GM23338 (cell line): ENCODE measurements at regions not wholly inside any gene's neighbourhood (a gene's known extent, or its start where the extent isn't known, plus 50 kb on each side); places are given as distances from the start of the nearest gene placed in this dataset.

ENCODE experiments used
- ATAC-seq: fragments of 200-7000 bp; cut with Tn5 transposase; 3 replicates; pipeline ENCODE4 v1.9.1; 2020
- DNase-seq: peaks from one replicate; pipeline ENCODE4 v3.0.0-alpha.2; 2015; ENCODE audit warnings: low spot score
- H2AFZ ChIP-seq: fragments of 200-600 bp; sonication (generic); 2 replicates; pipeline ENCODE4 v1.8.0; 2016; ENCODE audit warnings: antibody characterized with exemption, mild to moderate bottlenecking, moderate library complexity
- H3F3A ChIP-seq: fragments of 200-600 bp; sonication (generic); replicated peaks from 2 replicates; pipeline ENCODE4 v1.8.0; 2017; ENCODE audit warnings: antibody characterized with exemption, mixed run types, low read depth
- H3K27ac ChIP-seq: fragments of 200-600 bp; sonication (generic); 2 replicates; pipeline ENCODE4 v1.6.1; 2016; ENCODE audit warnings: low read depth
- H3K27me3 ChIP-seq: fragments of 200-600 bp; sonication (generic); 2 replicates; pipeline ENCODE4 v1.8.0; 2016; ENCODE audit warnings: mild to moderate bottlenecking, mixed run types, moderate library complexity; ENCODE audit not compliant: insufficient read depth
- H3K36me3 ChIP-seq: fragments of 200-600 bp; sonication (generic); 2 replicates; pipeline ENCODE4 v1.8.0; 2016; ENCODE audit warnings: mild to moderate bottlenecking; ENCODE audit not compliant: insufficient read depth
- H3K4me1 ChIP-seq: fragments of 200-600 bp; sonication (generic); 2 replicates; pipeline ENCODE4 v1.8.0; 2016; ENCODE audit warnings: mild to moderate bottlenecking, moderate library complexity; ENCODE audit not compliant: insufficient read depth
- H3K4me2 ChIP-seq: fragments of 200-600 bp; sonication (generic); 2 replicates; pipeline ENCODE4 v1.7.1; 2017; ENCODE audit warnings: mixed run types
- H3K4me3 ChIP-seq: fragments of 200-600 bp; sonication (generic); 2 replicates; pipeline ENCODE4 v1.6.1; 2016; ENCODE audit warnings: mixed run types
- H3K79me2 ChIP-seq: fragments of 200-600 bp; sonication (generic); replicated peaks from 2 replicates; pipeline ENCODE4 v1.8.0; 2017; ENCODE audit warnings: mild to moderate bottlenecking; ENCODE audit not compliant: insufficient read depth
- H3K9me2 ChIP-seq: fragments of 200-600 bp; sonication (generic); 2 replicates; pipeline ENCODE4 v1.8.0; 2017; ENCODE audit not compliant: insufficient read depth
- H4K20me1 ChIP-seq: fragments of 200-600 bp; sonication (generic); replicated peaks from 2 replicates; pipeline ENCODE4 v1.8.0; 2017; ENCODE audit warnings: mild to moderate bottlenecking; ENCODE audit not compliant: insufficient read depth
- H3K27ac Mint-ChIP-seq: 2 replicates; pipeline ENCODE4 v1.8.0; 2020; ENCODE audit warnings: inconsistent platforms, mild to moderate bottlenecking, moderate library complexity, mixed read lengths
- H3K27me3 Mint-ChIP-seq: 3 replicates; pipeline ENCODE4 v1.8.0; 2022; ENCODE audit warnings: low read depth, mild to moderate bottlenecking, moderate library complexity, mixed read lengths, inconsistent platforms; ENCODE audit not compliant: insufficient read depth, poor library complexity
- H3K36me3 Mint-ChIP-seq: 3 replicates; pipeline ENCODE4 v1.8.0; 2021; ENCODE audit warnings: low read depth, mild to moderate bottlenecking, inconsistent platforms, moderate library complexity, mixed read lengths
- H3K4me1 Mint-ChIP-seq: 3 replicates; pipeline ENCODE4 v1.8.0; 2020; ENCODE audit warnings: mild to moderate bottlenecking, inconsistent platforms, mixed read lengths
- H3K4me3 Mint-ChIP-seq: 3 replicates; pipeline ENCODE4 v1.8.0; 2021; ENCODE audit warnings: moderate library complexity, mild to moderate bottlenecking, inconsistent platforms, mixed read lengths
- H3K9me3 Mint-ChIP-seq: 3 replicates; pipeline ENCODE4 v1.8.0; 2020; ENCODE audit warnings: moderate library complexity, mild to moderate bottlenecking, inconsistent platforms, mixed read lengths
- CREB1 ChIP-seq: fragments of 250-450 bp; sonication (Bioruptor Pico); IDR thresholded peaks from 2 replicates; pipeline ENCODE4 v1.5.0; 2020; ENCODE audit warnings: low read depth, mild to moderate bottlenecking, moderate library complexity
- CTCF ChIP-seq, 2 experiments: fragments of 200-600 bp in 1 of 2; sonication (generic) in 1 of 2; conservative IDR thresholded peaks; 2 replicates each; pipeline versions ENCODE4 v1.5.1 to v1.6.1; 2016 to 2017; ENCODE audit warnings: antibody characterized with exemption in 2 of 2, low read depth in 2 of 2, mild to moderate bottlenecking in 2 of 2, moderate library complexity in 1 of 2
- EZH2phosphoT487 ChIP-seq: fragments of 200-600 bp; sonication (generic); IDR thresholded peaks from one replicate; pipeline ENCODE4 v1.8.1; 2018; ENCODE audit warnings: antibody characterized with exemption; ENCODE audit not compliant: unreplicated experiment
- JUNB ChIP-seq: IDR thresholded peaks from one replicate; pipeline ENCODE4 v1.6.1; 2016; ENCODE audit warnings: antibody characterized with exemption; ENCODE audit not compliant: unreplicated experiment
- NANOG ChIP-seq: IDR thresholded peaks from 2 replicates; pipeline ENCODE4 v1.6.1; 2016; ENCODE audit warnings: antibody characterized with exemption, borderline replicate concordance
- REST ChIP-seq: IDR thresholded peaks from one replicate; pipeline ENCODE4 v1.6.1; 2018; ENCODE audit warnings: antibody characterized with exemption; ENCODE audit not compliant: unreplicated experiment
- ZNF114 ChIP-seq: fragments of 250-450 bp; sonication (Bioruptor Pico); IDR thresholded peaks from 2 replicates; pipeline ENCODE4 v1.5.0; 2020; ENCODE audit warnings: mild to moderate bottlenecking, moderate library complexity
- ZNF331 ChIP-seq: fragments of 250-450 bp; sonication (Bioruptor Pico); IDR thresholded peaks from 2 replicates; pipeline ENCODE4 v1.5.0; 2020; ENCODE audit warnings: low read depth, mild to moderate bottlenecking, moderate library complexity
- TF ChIP-seq, protein P1 (sequence below): IDR thresholded peaks from 2 replicates; pipeline ENCODE4 v1.6.1; 2016; ENCODE audit warnings: antibody characterized with exemption

GRCh38 chr1:102174259-102174863 lies 177.6 kb upstream of the OLFM3 start:
- H3K79me2 ChIP-seq = no peaks in the 10 kb centered on the region
- Mint-ChIP-seq H3K4me1 (no peaks in the 10 kb centered on the region), H3K27ac (no peak overlapping the region), H3K9me3 (no peaks in the 10 kb centered on the region), H3K4me3 (no peak overlapping the region), H3K27me3 (no peaks in the 10 kb centered on the region), H3K36me3 (no peaks in the 10 kb centered on the region)
- H3K27me3 ChIP-seq = no peaks in the 10 kb centered on the region
- no peak overlapping the region for H3K27ac ChIP-seq
- no peak overlapping the region for H3K4me2 ChIP-seq
- H2AFZ ChIP-seq = no peak overlapping the region
- H3K36me3 ChIP-seq = no peaks in the 10 kb centered on the region
- no peak for TF ChIP-seq ZNF331 (CRISPR knock-in tag)
- peak; percentile 90 to 95 for TF ChIP-seq CTCF (conservative IDR thresholded peaks at IDR 0.05; ENCODE audit: low read depth in 2 of 2)
- H3K4me1 ChIP-seq = no peaks in the 10 kb centered on the region
- H3K9me2 ChIP-seq = no peaks in the 10 kb centered on the region; the same call in 1 of the 2 replicates
- no peak overlapping the region for H3K4me3 ChIP-seq
- DNase-seq (peak; percentile 74), ATAC-seq (peak; percentile 84)
- no peaks in the 10 kb centered on the region for H4K20me1 ChIP-seq
- H3F3A ChIP-seq = no peaks in the 10 kb centered on the region

DNA sequence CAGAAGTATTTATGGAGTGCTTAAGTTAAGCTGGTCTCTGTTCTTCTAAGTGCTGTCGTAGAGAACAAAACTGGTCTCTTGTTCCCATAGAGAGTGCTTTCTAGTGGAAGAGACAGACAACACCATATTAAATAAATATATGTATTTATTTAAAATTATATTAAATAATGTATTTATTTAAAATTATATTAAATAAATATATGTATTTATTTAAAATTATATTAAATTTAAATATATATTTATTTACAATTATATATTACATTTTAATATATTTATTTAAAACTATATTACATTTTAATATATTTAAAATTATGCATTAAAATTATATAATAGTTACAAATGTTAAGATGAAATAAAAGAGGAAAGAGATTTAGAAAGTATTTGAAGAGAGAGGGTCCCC lies 175.5 kb upstream of the OLFM3 start:
- Histone ChIP-seq H3K9me2 (no peaks in the 10 kb centered on the region; the same call in 1 of the 2 replicates), H3K36me3 (no peaks in the 10 kb centered on the region), H2AFZ (no peak overlapping the region), H3K4me3 (no peak overlapping the region), H3K27me3 (no peaks in the 10 kb centered on the region), H3K4me2 (no peak overlapping the region), H4K20me1 (no peaks in the 10 kb centered on the region), H3K79me2 (no peaks in the 10 kb centered on the region), H3K27ac (no peak overlapping the region), H3F3A (no peaks in the 10 kb centered on the region), H3K4me1 (no peaks in the 10 kb centered on the region)
- ATAC-seq (no peak), DNase-seq (no peak)
- Mint-ChIP-seq H3K4me3 (no peak overlapping the region), H3K27ac (no peak overlapping the region), H3K27me3 (no peaks in the 10 kb centered on the region), H3K4me1 (no peaks in the 10 kb centered on the region), H3K36me3 (no peaks in the 10 kb centered on the region), H3K9me3 (no peaks in the 10 kb centered on the region)
- TF ChIP-seq CREB1 (CRISPR knock-in tag) (no peak), EZH2phosphoT487 (no peak), NANOG (no peak), ZNF114 (no peak), REST (no peak), JUNB (no peak)
- TF ChIP-seq, protein P1, sequence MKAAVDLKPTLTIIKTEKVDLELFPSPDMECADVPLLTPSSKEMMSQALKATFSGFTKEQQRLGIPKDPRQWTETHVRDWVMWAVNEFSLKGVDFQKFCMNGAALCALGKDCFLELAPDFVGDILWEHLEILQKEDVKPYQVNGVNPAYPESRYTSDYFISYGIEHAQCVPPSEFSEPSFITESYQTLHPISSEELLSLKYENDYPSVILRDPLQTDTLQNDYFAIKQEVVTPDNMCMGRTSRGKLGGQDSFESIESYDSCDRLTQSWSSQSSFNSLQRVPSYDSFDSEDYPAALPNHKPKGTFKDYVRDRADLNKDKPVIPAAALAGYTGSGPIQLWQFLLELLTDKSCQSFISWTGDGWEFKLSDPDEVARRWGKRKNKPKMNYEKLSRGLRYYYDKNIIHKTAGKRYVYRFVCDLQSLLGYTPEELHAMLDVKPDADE = no peak
